AG09309 (cell line): ENCODE measurements at regions not wholly inside any gene's neighbourhood (a gene's known extent, or its start where the extent isn't known, plus 50 kb on each side); places are given as distances from the start of the nearest gene placed in this dataset.

Experiments used
- DNase-seq: peaks from one replicate; pipeline ENCODE4 v3.0.0-alpha.2; 2010; ENCODE audit warnings: low read depth
- H3K4me3 ChIP-seq: 2 replicates; pipeline ENCODE4 v1.5.1; 2011; ENCODE audit warnings: mild to moderate bottlenecking, low read depth, low read length, moderate library complexity; ENCODE audit not compliant: control insufficient read depth
- CTCF ChIP-seq: IDR thresholded peaks from 2 replicates; pipeline ENCODE4 v1.5.1; 2011; ENCODE audit warnings: mild to moderate bottlenecking, low read depth, low read length, inconsistent platforms; ENCODE audit not compliant: insufficient read depth, control insufficient read depth; ENCODE audit errors: missing control alignments

DNA sequence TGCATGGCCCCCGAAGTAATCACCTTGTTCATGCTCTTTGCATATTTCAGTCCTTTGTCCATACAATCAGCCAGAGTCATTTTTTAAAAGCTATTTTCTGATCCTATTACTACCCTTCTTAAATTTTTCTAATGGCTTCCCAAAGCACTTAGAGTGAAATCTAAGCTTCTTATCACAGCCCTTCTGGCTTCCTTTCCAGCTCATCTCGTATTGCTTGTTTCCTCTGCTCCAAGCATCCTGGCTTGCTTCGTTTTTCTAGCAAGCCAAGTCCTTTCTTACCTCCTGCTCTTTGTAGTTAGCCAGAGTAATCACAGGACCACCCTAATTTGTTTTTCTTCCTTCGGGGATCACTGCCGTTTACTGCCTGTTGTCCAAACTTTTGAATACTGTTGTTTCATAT is 453.3 kb downstream of the KIF4B start:
- H3K4me3 ChIP-seq = no peak overlapping the region
- no peak for TF ChIP-seq CTCF
- no peak for DNase-seq

GRCh38 chr5:155471027-155471426 is 457.5 kb downstream of the KIF4B start:
- H3K4me3 ChIP-seq = no peak overlapping the region
- DNase-seq = no peak
- TF ChIP-seq CTCF = no peak

DNA sequence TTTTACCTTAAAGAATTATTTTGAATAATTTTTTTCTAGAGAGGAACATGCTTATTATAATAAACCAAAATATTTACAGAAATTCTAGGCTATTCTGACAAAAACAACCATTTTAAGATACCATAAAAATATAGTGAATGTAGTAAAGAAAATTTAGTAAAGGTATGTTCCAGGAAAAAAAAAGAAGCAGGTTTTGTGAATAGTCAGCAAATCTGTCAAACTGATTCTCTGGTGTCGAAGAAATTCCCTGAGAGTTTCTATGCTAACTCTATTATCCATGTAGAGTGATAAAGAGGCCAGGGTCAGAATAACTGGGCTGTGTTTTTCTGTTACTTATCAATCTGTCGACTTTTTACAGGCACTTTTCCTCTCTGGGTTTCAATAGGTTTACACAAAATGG is 459.2 kb downstream of the KIF4B start:
- TF ChIP-seq CTCF = no peak
- no peak for DNase-seq

DNA sequence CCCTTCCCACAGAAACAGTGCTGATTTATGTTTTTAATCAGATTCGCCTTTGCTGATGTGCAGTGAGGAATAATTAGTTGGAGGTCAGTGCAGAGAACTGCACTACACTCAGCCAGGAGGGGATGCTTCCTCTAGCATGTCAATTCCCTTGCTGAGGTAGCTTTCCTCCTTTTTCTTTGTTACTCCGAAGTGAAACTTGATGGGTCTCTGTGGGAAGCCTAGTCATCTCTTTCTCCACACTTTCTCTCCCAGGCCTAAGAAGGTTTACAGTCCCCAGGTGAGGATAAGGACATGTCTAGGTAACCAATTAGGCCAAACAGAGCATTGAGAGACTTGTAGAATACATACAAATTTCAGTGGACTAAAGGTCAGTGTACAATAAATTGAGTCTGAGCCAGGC is 461.8 kb downstream of the KIF4B start:
- DNase-seq = no peak
- no peak for TF ChIP-seq CTCF
- no peak overlapping the region for H3K4me3 ChIP-seq

More for the DNA sequence above, 459.2 kb downstream of the KIF4B start:
- no peak overlapping the region for H3K4me3 ChIP-seq

GRCh38 chr5:155480731-155481131 is 467.2 kb downstream of the KIF4B start:
- no peak for TF ChIP-seq CTCF
- no peak for DNase-seq
- no peak overlapping the region for H3K4me3 ChIP-seq

- no peak overlapping the region for H3K4me3 ChIP-seq
- DNase-seq = no peak
- no peak for TF ChIP-seq CTCF
Observed at GRCh38 chr5:155481182-155481581, 467.6 kb downstream of the KIF4B start.

GRCh38 chr5:155482428-155482827 is 468.9 kb downstream of the KIF4B start:
- TF ChIP-seq CTCF = no peak
- H3K4me3 ChIP-seq = no peak overlapping the region
- DNase-seq = no peak
